Activated naive CD4-positive, alpha-beta T cell treated with anti-CD3 and anti-CD28 coated beads for 36 hours (primary cell): ENCODE measurements at regions not wholly inside any gene's neighbourhood (a gene's known extent, or its start where the extent isn't known, plus 50 kb on each side); places are given as distances from the start of the nearest gene placed in this dataset.
"Not testable (repeated sequence)": the region's sequence is repeated elsewhere in the genome, so short reads cannot be mapped to it uniquely, and the experiment has no call there.

Source experiments
- CTCF ChIA-PET: fragments of 350-600 bp; sonication (Branson Sonifier 250); formaldehyde crosslinking; loops from one replicate; lab custom pipeline; 2021; ENCODE audit warnings: antibody characterized with exemption; lab: Charles Lee
- DNase-seq: peaks from one replicate; pipeline ENCODE4 v3.0.0-alpha.2; 2020
- H3K27ac Mint-ChIP-seq: one replicate; pipeline ENCODE4 v1.8.0; 2021; ENCODE audit warnings: mild to moderate bottlenecking, mixed read lengths
- H3K27me3 Mint-ChIP-seq: one replicate; pipeline ENCODE4 v1.8.0; 2021; ENCODE audit warnings: low read depth, mixed read lengths
- H3K36me3 Mint-ChIP-seq: one replicate; pipeline ENCODE4 v1.8.0; 2021; ENCODE audit warnings: low read depth, mixed read lengths
- H3K4me1 Mint-ChIP-seq: one replicate; pipeline ENCODE4 v1.8.0; 2021; ENCODE audit warnings: low read depth, mixed read lengths
- H3K4me3 Mint-ChIP-seq: one replicate; pipeline ENCODE4 v1.8.0; 2021; ENCODE audit warnings: mild to moderate bottlenecking, moderate library complexity, mixed read lengths
- H3K9me3 Mint-ChIP-seq: one replicate; pipeline ENCODE4 v1.8.0; 2021; ENCODE audit warnings: mixed read lengths
- intact Hi-C: fragments of 100-400 bp; cut with micrococcal nuclease; formaldehyde crosslinking; loops from one replicate; pipeline ENCODE4 v1.15.1; 2023

GRCh38 chr5:125894383-125894782 lies 528.8 kb upstream of the GRAMD2B start:
- Mint-ChIP-seq H3K9me3 (peaks cover 4% of the 10 kb centered on the region), H3K27ac (no peak overlapping the region), H3K4me3 (no peak overlapping the region), H3K27me3 (no peaks in the 10 kb centered on the region), H3K36me3 (no peaks in the 10 kb centered on the region), H3K4me1 (no peaks in the 10 kb centered on the region)
- DNase-seq = no peak
- intact Hi-C loops = no loop called here
- CTCF ChIA-PET = no interaction called here

- CTCF ChIA-PET = no interaction called here
These were observed 526.8 kb upstream of the GRAMD2B start for GRCh38 chr5:125896368-125896767.

DNA sequence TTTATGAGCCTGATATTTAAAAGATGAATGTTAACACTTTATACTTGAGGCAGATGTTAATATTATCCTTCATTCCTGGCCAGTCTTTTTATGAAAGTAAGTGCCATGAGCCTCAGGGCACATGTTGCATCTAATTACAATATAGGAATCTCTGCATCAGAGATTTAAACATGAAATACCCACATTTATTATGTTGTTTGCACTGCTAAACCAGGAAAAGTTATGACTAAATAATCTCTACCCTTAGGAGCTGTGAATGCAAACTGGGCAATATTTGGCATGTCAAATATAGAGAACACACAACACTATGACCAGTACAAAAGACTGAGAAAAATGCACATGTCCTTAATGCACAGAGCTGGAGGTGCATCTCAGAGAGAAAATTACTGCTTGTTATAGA lies 526.1 kb upstream of the GRAMD2B start:
- Mint-ChIP-seq H3K27me3 (no peaks in the 10 kb centered on the region), H3K36me3 (no peaks in the 10 kb centered on the region), H3K4me3 (no peak overlapping the region), H3K27ac (no peak overlapping the region), H3K4me1 (no peaks in the 10 kb centered on the region), H3K9me3 (peaks cover 2% of the 10 kb centered on the region)
- intact Hi-C loops = no loop called here
- CTCF ChIA-PET = no interaction called here
- DNase-seq = no peak

More at GRCh38 chr5:125896368-125896767, 526.8 kb upstream of the GRAMD2B start:
- Mint-ChIP-seq H3K27ac (no peak overlapping the region), H3K9me3 (peaks cover 2% of the 10 kb centered on the region), H3K4me1 (no peaks in the 10 kb centered on the region), H3K4me3 (no peak overlapping the region), H3K36me3 (no peaks in the 10 kb centered on the region), H3K27me3 (no peaks in the 10 kb centered on the region)
- intact Hi-C loops = no loop called here
- no peak for DNase-seq

DNA sequence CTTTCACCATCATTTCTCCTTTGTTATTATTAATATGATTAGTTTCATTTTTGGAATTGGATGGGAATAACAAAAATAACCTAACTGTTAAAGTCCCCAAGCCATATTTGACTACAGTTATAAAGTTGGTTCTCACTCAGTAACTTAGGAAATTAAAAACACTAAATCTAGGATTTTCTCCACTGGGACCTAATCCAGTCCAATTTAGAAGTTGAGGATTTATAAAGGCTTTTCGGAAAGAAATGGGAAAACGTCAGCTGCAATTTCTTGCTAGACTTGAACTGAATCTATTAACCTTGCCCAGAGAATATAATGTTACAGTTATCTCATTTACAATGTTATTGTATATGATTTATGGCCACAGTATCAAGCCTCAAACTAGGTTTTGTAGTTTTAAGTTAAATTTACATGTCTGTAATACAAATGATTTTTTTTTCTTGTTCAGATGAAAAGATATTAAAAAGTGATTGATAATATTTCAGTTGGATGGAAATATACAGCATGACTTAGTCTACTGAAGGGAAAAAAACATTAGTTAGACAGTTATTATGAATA lies 524.3 kb upstream of the GRAMD2B start:
- CTCF ChIA-PET = no interaction called here
- Mint-ChIP-seq H3K27ac (no peak overlapping the region), H3K9me3 (peaks cover 2% of the 10 kb centered on the region), H3K36me3 (no peaks in the 10 kb centered on the region), H3K4me3 (no peak overlapping the region), H3K4me1 (no peaks in the 10 kb centered on the region), H3K27me3 (no peaks in the 10 kb centered on the region)
- no peak for DNase-seq
- intact Hi-C loops = no loop called here

GRCh38 chr5:125912028-125912427 lies 511.2 kb upstream of the GRAMD2B start:
- no peaks in the 10 kb centered on the region for H3K36me3 Mint-ChIP-seq
- H3K4me1 Mint-ChIP-seq = no peaks in the 10 kb centered on the region
- DNase-seq = no peak
- CTCF ChIA-PET = interaction anchor here (0.6 kb wide), 1 partner anchor 904 kb away, joined by 6 read pairs; no protein-coding TSS in a partner anchor
- peaks cover 25% of the 10 kb centered on the region for H3K9me3 Mint-ChIP-seq
- H3K27me3 Mint-ChIP-seq = no peaks in the 10 kb centered on the region
- intact Hi-C loops = no loop called here
- H3K27ac Mint-ChIP-seq = no peak overlapping the region
- H3K4me3 Mint-ChIP-seq = no peak overlapping the region

DNA sequence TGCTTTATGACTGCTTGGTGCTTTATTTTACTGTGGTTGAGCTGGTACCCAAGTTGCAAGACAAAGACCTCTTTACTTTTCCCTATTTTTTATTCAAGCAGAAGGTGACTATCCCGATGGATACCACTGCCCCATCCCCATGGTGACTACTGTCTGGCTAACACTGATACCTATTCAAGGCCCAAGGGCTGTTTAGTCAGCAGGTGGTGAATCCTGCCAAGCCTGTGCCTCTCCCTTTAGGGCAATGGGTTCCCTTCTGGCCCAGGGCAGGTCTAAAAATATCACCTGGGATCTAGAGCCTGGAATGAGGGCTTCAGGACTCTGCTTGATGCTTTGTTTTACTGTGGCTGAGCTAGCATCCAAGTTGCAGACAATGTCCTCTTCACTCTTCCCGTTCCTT lies 510.0 kb upstream of the GRAMD2B start:
- Mint-ChIP-seq H3K27ac (no peak overlapping the region), H3K27me3 (no peaks in the 10 kb centered on the region), H3K9me3 (peaks cover 23% of the 10 kb centered on the region), H3K36me3 (no peaks in the 10 kb centered on the region), H3K4me3 (no peak overlapping the region), H3K4me1 (no peaks in the 10 kb centered on the region)
- intact Hi-C loops = no loop called here
- DNase-seq = no peak
- CTCF ChIA-PET = no interaction called here

GRCh38 chr5:125914471-125914870 lies 508.7 kb upstream of the GRAMD2B start:
- CTCF ChIA-PET = no interaction called here
- H3K4me3 Mint-ChIP-seq = no peak overlapping the region
- DNase-seq = no peak

GRCh38 chr5:125923958-125924357 lies 499.3 kb upstream of the GRAMD2B start:
- H3K4me1 Mint-ChIP-seq, intact Hi-C loops, CTCF ChIA-PET, H3K36me3 Mint-ChIP-seq, H3K27ac Mint-ChIP-seq, H3K4me3 Mint-ChIP-seq, H3K9me3 Mint-ChIP-seq, DNase-seq, H3K27me3 Mint-ChIP-seq: not testable (repeated sequence)

More at GRCh38 chr5:125914471-125914870, 508.7 kb upstream of the GRAMD2B start:
- H3K27ac Mint-ChIP-seq = no peak overlapping the region
- intact Hi-C loops = no loop called here
- H3K27me3 Mint-ChIP-seq = no peaks in the 10 kb centered on the region
- H3K36me3 Mint-ChIP-seq = no peaks in the 10 kb centered on the region
- H3K9me3 Mint-ChIP-seq = peaks cover 16% of the 10 kb centered on the region
- H3K4me1 Mint-ChIP-seq = no peaks in the 10 kb centered on the region

- peaks cover 4% of the 10 kb centered on the region for H3K9me3 Mint-ChIP-seq
These were observed 497.0 kb upstream of the GRAMD2B start for GRCh38 chr5:125926172-125926571.

GRCh38 chr5:125928663-125929062 lies 494.5 kb upstream of the GRAMD2B start:
- Mint-ChIP-seq H3K27me3 (no peaks in the 10 kb centered on the region), H3K27ac (no peak overlapping the region), H3K9me3 (no peaks in the 10 kb centered on the region), H3K4me3 (no peak overlapping the region), H3K36me3 (no peaks in the 10 kb centered on the region), H3K4me1 (no peaks in the 10 kb centered on the region)
- CTCF ChIA-PET = no interaction called here
- intact Hi-C loops = no loop called here
- no peak for DNase-seq

More at GRCh38 chr5:125926172-125926571, 497.0 kb upstream of the GRAMD2B start:
- Mint-ChIP-seq H3K4me3 (no peak overlapping the region), H3K4me1 (no peaks in the 10 kb centered on the region), H3K27ac (no peak overlapping the region), H3K36me3 (no peaks in the 10 kb centered on the region), H3K27me3 (no peaks in the 10 kb centered on the region)
- no peak for DNase-seq
- intact Hi-C loops = no loop called here
- CTCF ChIA-PET = no interaction called here

- H3K27ac Mint-ChIP-seq = no peak overlapping the region
- no peak for DNase-seq
- H3K27me3 Mint-ChIP-seq = no peaks in the 10 kb centered on the region
- no peaks in the 10 kb centered on the region for H3K36me3 Mint-ChIP-seq
- intact Hi-C loops = no loop called here
- H3K4me3 Mint-ChIP-seq = no peak overlapping the region
- CTCF ChIA-PET = no interaction called here
- H3K4me1 Mint-ChIP-seq = no peaks in the 10 kb centered on the region
- peaks cover 2% of the 10 kb centered on the region for H3K9me3 Mint-ChIP-seq
These were observed 473.1 kb upstream of the GRAMD2B start for GRCh38 chr5:125950012-125950615.

GRCh38 chr5:125961150-125961549 lies 462.1 kb upstream of the GRAMD2B start:
- Mint-ChIP-seq H3K9me3 (peaks cover 3% of the 10 kb centered on the region), H3K4me1 (no peaks in the 10 kb centered on the region), H3K27me3 (no peaks in the 10 kb centered on the region), H3K36me3 (no peaks in the 10 kb centered on the region), H3K4me3 (no peak overlapping the region), H3K27ac (no peak overlapping the region)
- CTCF ChIA-PET = no interaction called here
- intact Hi-C loops = no loop called here
- no peak for DNase-seq

- H3K27me3 Mint-ChIP-seq = no peaks in the 10 kb centered on the region
- peaks cover 6% of the 10 kb centered on the region for H3K9me3 Mint-ChIP-seq
- DNase-seq = no peak
- H3K4me3 Mint-ChIP-seq = no peak overlapping the region
- CTCF ChIA-PET = no interaction called here
- no peaks in the 10 kb centered on the region for H3K4me1 Mint-ChIP-seq
- H3K36me3 Mint-ChIP-seq = no peaks in the 10 kb centered on the region
- H3K27ac Mint-ChIP-seq = no peak overlapping the region
- intact Hi-C loops = no loop called here
These were observed 457.6 kb upstream of the GRAMD2B start for GRCh38 chr5:125965577-125965976.
